GM21619 (cell line): ENCODE measurements at regions not wholly inside any gene's neighbourhood (a gene's known extent, or its start where the extent isn't known, plus 50 kb on each side); places are given as distances from the start of the nearest gene placed in this dataset.

Source experiments
- ATAC-seq: cut with Tn5 transposase; IDR thresholded peaks from one replicate; pipeline ENCODE4 v1.9.1; 2021; ENCODE audit not compliant: unreplicated experiment

GRCh38 chr13:109899316-109899715 lies 112.9 kb upstream of the IRS2 start:
- no peak for ATAC-seq

DNA sequence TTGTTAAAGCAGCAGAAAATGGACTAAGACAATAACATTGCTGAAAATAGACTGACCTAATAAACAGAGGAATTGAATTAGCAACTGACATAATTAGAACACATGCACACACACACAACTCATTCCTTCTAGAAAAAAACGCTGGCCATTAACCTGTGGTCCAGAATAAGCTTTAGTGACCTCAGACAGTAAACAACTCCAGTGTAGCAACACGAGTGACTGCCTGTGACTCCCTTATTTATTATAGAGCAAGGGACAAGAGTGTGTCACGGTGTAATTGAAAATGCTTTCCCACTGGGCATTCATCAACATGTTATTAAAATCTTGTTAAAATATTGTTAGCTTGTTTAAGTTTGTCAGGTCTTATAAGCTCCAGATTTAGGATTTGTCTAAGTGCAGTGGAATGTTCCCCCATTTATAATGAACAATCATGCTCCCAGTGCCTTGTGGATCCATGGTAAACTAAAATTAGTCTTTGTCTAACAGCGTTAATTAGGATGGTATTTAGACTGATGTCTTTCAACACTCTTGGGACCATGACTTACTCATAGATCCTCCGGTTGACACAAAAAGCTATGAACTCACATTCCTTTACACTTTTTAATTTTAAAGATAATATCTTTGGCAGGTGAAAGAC lies 111.7 kb upstream of the IRS2 start:
- ATAC-seq = no peak

GRCh38 chr13:109892101-109892500 lies 105.7 kb upstream of the IRS2 start:
- no peak for ATAC-seq

DNA sequence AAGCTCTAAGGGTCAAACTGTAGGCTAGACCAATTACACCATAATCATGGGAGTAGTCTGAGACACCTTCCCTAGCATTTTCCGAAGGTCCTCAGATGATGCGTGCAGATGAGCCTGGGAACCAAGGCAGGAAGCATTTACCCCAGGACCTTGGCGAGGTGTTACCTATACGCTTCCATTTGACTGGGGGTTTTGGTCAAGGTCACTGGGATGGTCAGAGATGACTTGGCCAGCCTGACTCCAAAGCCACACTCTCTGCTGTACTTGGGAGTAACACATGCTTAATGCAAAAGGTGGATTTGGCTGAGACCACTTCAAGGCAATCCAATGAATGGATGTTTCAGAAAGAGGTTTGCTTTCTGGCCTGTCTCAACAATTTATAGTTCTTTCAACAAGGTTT lies 98.9 kb upstream of the IRS2 start:
- no peak for ATAC-seq

- ATAC-seq = no peak
These were observed 98.1 kb upstream of the IRS2 start for GRCh38 chr13:109884462-109884861.

- ATAC-seq = no peak
These were observed 97.1 kb upstream of the IRS2 start for GRCh38 chr13:109883181-109884180.

GRCh38 chr13:109881961-109882558 lies 95.7 kb upstream of the IRS2 start:
- ATAC-seq = no peak

GRCh38 chr13:109881347-109881725 lies 95.0 kb upstream of the IRS2 start:
- no peak for ATAC-seq

DNA sequence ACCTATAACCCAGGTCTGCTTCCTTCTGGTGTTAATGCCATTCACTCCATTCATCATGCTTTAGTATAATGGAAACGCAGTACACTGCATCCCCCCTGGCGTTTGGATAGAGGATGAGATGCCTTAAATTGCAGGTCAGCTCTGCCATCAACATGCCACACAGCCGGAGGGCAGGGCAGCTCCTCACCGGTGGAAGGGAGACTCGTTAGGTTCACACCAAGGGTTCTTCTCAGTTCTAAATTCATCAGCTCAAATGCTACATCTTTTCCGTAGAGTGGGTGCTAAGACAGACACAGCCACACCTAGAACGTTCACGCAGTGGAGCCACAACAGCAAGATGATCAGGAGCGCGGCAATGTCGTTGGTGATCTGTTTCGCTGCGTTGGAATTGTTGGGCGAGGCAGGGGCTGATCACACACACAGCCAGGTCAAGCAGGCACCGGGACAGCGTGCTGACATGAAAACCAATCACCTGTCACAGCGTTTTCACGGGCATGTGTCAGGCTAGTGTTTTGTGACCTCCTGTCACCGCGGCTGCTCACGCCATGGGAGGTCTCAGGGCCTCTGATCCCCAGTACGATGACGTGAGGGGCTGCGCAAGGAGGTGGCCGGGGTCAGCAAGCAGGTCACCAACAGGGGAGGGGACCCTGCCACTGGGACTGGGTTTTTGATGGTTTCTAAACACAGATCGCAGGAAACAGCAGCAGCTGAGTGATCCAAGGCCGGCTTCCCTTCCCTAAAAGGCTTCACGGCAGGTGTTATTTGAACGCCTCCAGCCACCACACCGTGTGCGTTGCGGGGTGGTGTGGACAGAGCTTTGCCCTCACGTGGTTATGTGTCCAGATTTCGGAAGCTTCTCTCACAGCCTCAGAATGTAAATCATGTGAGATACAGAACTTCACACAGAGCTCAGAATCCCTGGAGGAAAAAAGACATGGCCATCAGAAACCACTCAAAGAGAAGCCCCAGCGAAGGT lies 94.3 kb upstream of the IRS2 start:
- ATAC-seq = no peak

GRCh38 chr13:109879338-109879737 lies 93.0 kb upstream of the IRS2 start:
- ATAC-seq = no peak

- ATAC-seq = no peak
These were observed 91.4 kb upstream of the IRS2 start for GRCh38 chr13:109877809-109878208.

- ATAC-seq = no peak
These were observed 89.4 kb upstream of the IRS2 start for GRCh38 chr13:109875746-109876145.

- ATAC-seq = no peak
These were observed 88.4 kb upstream of the IRS2 start for GRCh38 chr13:109874484-109875454.

- no peak for ATAC-seq
These were observed 87.2 kb upstream of the IRS2 start for GRCh38 chr13:109873351-109874123.

DNA sequence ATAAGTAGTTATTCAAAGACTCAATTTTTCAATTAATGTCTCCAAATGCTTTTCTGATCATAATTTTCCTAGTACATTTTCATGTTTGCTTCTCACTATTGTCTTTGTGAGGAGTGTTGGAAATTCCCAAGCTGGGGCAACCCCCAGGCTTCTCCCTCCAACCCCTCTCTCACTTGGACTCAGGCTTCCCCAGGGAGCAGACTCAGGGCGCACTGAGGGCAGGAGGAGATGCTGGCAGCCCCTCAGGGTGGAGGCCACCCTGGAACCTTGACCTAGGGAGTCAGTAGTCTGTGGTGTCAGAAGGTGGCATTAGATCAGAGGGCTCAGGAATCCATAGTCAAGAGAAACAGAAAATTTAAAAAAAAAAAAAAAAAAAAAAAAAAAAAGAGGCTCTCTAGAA lies 86.5 kb upstream of the IRS2 start:
- ATAC-seq = no peak

DNA sequence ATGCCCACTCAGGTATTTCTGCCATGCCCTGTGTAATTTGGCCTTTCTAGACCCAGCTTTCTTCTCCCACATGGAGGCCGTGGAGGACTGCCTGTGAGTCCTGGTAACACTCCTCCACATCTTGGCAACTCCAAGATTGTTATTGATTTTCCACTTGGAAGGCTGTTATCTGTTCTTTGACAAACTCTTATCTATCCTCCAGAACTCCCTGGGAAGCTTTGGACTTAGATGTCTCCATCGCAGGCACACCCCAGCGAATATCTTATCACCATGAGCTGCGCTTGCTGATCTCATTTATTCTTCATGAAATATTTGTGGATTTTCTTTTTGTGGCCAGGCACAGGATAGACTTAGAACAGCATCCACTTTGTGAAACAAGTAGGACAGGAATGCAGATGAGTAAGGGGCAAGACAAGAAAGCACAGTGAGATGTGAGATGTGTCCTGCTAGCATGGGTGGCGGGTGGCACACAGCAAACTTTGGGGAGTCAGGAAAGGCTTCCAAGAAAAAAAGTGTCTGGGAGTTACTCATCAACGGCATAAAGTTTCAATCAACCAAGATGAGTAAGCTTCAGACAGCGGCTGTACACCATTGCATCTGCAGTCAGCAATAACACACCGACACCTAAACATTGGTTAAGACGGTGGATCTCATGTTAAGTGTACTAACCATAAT lies 84.5 kb upstream of the IRS2 start:
- ATAC-seq = no peak

DNA sequence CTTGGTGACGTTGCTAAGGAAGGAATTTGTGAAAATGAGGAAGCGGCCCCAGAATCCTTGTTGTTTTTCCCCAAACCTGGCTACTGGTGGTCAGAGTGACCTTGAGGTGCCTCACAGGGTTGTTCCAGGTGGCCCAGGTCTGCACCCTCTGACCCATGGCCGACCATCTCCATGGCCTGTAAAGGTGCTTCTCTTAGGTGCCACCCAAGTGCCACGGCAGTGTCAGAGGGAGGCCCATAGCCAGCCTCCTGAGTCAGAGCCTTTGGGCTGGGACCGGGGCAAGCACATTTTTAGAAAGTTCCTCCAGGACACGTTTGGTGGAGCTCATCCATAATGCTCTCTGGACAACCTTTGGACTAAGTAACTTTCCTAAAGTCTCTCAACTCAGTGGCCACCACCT lies 83.9 kb upstream of the IRS2 start:
- ATAC-seq = no peak
